HG03469 (cell line): ENCODE measurements at regions not wholly inside any gene's neighbourhood (a gene's known extent, or its start where the extent isn't known, plus 50 kb on each side); places are given as distances from the start of the nearest gene placed in this dataset.
A peak's percentile ranks its signal among the peaks of the same experiment; 100 is the strongest.

Experiments
- ATAC-seq: cut with Tn5 transposase; IDR thresholded peaks from one replicate; pipeline ENCODE4 v1.9.1; 2021; ENCODE audit warnings: mild to moderate bottlenecking, moderate library complexity, moderate number of reproducible peaks; ENCODE audit not compliant: unreplicated experiment

- ATAC-seq = peak; percentile 94
Observed at GRCh38 chr13:73722120-73722519, 412.1 kb downstream of the KLF12 start.

DNA sequence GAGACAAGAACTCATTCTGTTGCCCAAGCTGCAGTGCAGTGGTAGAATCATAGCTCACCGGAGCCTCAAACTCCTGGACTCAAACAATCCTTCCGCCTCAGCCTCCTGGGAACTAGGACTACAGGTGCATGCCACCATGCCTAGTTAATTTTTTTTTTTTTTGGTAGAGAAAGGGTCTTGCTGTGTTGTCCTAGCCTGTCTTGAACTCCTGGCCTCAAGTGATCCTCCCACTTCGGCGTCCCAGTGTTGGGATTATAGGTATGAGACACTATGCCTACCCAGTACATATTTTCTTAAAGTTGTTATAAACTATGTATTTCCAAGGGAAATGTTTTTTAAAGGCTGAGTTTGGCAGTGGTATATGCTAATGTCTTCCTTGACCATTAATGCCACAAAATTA is 412.6 kb downstream of the KLF12 start:
- ATAC-seq = no peak

- no peak for ATAC-seq
Observed at GRCh38 chr13:73720216-73720840, 413.9 kb downstream of the KLF12 start.

DNA sequence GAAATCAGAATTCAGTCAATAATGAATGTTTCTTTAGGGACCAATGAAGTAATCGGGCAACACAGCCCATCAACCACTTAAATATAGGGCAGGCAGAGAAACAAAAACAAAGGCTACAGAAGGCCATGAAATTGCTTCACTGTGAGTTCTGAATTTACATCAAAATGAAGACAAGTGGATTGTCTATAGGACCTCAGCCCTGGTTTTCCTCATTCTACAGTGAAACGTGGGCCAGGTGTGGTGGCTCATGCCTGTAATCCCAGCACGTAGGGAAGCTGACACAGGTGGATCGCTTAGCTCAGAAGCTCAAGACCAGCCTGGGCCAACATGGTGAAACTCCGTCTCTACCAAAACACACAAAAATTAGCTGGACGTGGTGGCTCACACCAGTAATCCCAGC is 416.0 kb downstream of the KLF12 start:
- ATAC-seq = no peak

- ATAC-seq = no peak
Observed at GRCh38 chr13:73717632-73718031, 416.6 kb downstream of the KLF12 start.

DNA sequence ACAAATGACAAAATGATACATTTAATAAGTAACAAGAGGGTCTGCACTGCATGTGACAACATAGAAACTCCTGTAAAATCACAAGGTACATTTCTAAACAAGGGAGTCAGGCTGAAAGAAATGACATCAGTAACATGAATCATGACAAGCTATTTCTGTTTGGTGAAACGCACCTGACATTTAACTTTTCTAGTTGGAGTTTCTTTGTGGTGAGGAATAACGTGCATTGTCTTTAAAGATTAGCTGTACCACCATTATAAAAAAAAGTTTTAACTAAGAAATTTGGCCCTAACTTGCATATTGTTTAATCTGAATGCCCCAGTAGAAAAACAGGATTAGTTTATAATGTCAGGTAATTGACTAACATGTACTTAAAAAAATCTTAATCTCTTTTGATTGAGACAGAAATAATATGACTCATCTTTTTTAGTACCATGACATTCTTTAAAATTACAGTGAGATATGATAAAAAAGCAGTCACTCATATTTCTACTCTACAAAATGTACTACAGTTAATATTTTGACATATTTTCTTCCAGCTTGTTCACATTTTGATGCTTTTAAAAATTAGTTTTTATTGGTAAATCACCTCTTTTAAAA is 418.2 kb downstream of the KLF12 start:
- peak; percentile 51 for ATAC-seq

GRCh38 chr13:73715114-73715910 is 418.9 kb downstream of the KLF12 start:
- ATAC-seq = peak; percentile 72

DNA sequence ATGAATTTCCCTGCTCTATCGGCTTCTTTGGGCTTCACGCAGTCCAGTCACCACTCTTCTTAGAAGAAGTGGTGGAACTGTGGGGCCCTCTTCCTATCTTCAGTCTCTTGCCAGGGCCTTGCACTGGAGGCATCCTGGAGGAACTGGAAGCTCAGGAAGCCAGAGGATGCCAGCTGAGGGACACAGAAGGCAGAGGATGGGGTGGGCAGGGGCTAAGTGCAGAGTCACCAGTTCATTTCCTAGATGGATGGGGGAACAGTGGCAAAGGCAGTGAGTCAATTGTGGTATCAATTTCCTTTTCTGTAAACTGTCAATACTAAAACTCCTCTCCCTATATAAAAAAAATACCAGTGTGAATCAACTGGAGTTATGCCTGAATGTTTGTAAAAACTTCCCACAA is 419.7 kb downstream of the KLF12 start:
- ATAC-seq = no peak

GRCh38 chr13:73708393-73708985 is 425.7 kb downstream of the KLF12 start:
- ATAC-seq = peak; percentile 93

GRCh38 chr13:73704587-73704986 is 429.6 kb downstream of the KLF12 start:
- no peak for ATAC-seq

GRCh38 chr13:73703606-73704005 is 430.6 kb downstream of the KLF12 start:
- no peak for ATAC-seq

- ATAC-seq = peak; percentile 83
Observed at GRCh38 chr13:73702419-73703071, 431.7 kb downstream of the KLF12 start.

DNA sequence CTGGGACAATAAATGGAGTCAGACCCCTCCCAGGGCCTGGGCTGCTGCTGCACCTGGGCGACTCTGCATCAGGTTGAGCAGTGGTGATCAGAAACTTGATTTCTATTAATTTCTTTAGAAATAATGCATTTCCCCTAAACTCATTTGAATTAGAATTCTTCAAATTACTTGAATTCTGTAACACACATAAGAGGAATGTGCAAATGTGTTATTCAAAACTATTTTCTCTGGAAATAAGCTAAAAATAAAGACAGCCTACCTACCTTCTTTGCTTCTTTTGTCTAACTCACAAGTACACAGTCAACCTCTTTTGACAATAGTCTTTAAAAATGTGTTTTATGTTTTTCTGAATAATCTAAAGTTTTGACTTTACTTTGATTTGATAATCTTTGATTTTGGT is 433.0 kb downstream of the KLF12 start:
- ATAC-seq = no peak

DNA sequence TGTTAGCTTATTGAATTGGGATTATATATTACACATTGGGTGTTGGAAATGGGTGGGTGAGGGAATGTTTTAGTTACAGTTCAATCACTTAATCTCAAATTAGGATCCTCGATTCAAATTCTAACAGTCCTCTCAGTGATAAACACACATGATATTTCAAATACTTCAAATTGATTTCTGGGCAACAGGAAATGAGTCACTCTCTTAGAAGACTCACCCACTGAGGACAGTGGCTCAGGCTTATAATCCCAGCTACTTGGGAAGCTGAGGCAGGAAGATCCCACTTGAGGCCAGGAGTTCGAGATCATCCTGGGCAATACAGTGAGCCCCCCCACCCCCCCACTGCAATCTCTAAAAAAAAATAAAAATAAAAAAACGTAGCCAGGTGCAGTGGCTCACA is 435.3 kb downstream of the KLF12 start:
- no peak for ATAC-seq

DNA sequence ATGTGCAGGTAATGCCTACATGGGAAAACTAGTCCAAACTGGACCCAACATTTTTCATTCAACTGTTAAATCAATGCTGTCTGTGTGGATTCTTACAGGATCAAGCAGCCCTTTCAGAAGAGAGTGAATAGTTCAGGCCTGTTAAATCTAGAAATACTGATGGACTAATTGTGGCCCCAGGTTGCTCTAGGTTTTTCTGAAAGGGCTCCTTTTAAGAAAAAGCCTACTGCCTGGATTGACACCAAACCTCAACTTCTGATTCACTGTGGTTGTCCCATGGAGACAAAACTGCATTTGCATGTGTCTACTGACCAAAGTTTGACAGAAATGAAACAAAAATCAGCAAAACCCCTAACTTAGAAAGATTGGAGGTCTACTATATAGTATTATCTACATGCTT is 437.0 kb downstream of the KLF12 start:
- ATAC-seq = no peak

- ATAC-seq = no peak
Observed at GRCh38 chr13:73696713-73697112, 437.5 kb downstream of the KLF12 start.

DNA sequence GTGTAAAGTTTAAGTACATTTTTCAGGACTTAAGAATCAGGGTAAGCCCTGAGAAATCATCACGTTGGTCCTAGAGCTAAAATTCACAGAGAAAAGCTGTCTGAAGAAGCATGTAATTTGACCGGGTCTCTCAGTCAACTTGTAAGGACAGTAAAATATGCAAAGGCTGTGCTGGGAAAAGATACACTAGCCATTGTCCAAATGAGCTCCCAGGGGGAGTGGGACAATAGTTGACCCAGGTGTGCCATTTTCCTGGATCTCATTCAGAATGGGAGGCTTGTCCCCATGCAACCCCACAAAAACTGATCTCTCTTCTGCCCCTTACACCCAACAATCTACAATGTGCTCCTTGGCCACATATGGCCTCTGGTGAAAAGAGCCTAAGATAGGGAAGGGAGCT is 437.9 kb downstream of the KLF12 start:
- ATAC-seq = no peak

GRCh38 chr13:73695325-73695724 is 438.9 kb downstream of the KLF12 start:
- no peak for ATAC-seq

DNA sequence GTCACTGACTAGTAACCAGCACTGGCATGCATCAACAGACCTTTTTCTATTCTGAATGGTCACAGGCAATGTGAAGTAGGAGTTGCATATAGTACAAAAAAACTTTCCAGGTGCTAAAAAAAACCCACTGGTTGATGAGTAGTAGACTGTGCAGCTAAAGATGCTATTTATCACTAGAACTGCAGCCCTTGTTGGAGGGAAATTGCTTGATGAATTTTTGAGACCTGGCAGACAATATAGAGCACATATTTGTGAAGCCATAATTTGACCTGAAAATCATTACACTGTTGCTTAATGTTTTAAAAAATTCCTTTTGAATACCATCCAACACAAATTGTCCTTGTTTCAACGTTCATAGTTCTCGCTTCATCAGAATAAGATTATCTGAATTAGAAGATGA is 441.0 kb downstream of the KLF12 start:
- ATAC-seq = no peak

- ATAC-seq = no peak
Observed at GRCh38 chr13:73691891-73692290, 442.3 kb downstream of the KLF12 start.

DNA sequence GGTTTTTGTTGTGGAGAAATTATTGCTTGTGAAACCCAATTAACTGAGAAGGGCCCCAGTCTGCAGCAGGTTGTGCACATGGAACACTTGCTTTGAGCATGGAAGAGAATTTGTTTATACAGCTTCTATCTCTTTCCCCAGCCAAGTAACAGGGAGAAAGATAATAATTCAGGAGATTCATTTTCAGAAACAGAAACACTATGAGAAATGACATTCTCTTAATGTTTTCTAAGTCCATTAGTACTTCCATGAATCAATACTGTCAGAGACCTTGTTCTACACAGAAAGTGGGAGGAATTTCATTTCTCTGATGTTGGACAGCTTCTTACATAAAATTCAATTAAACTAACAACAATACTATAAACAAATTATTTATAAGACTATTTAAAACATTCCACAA is 446.3 kb downstream of the KLF12 start:
- no peak for ATAC-seq
